Adrenal gland (tissue), 5 donors: ENCODE measurements at regions not wholly inside any gene's neighbourhood (a gene's known extent, or its start where the extent isn't known, plus 50 kb on each side); places are given as distances from the start of the nearest gene placed in this dataset.

Experiments used
- CTCF ChIP-seq, 6 experiments: fragments of 450-650 bp in 4 of 6; fragments of 200-600 bp in 2 of 6; sonication (generic) in 1 of 6; IDR thresholded peaks; 1 replicate in 5 of 6; 2 replicates in 1 of 6; pipeline versions ENCODE4 v1.5.1 to v1.8.0; 2016 to 2021; ENCODE audit warnings: antibody characterized with exemption in 6 of 6, mild to moderate bottlenecking in 2 of 6, moderate library complexity in 1 of 6
- POLR2A ChIP-seq, 2 donors: fragments of 450-650 bp; IDR thresholded peaks; one replicate each; pipeline ENCODE4 v1.6.1; 2017; ENCODE audit warnings: antibody characterized with exemption in 2 of 2, mild to moderate bottlenecking in 2 of 2, moderate library complexity in 1 of 2
- donor health status: DM: no; HTN: no; CAD: no.

- TF ChIP-seq POLR2A (IDR thresholded peaks at IDR 0.05) (no peak), CTCF (IDR thresholded peaks at IDR 0.05) (no peak)
Measured at GRCh38 chr5:155765715-155766114, 561.2 kb upstream of the SGCD start.
